GM23338 (cell line): ENCODE measurements at regions not wholly inside any gene's neighbourhood (a gene's known extent, or its start where the extent isn't known, plus 50 kb on each side); places are given as distances from the start of the nearest gene placed in this dataset.

Experiments used
- ATAC-seq: fragments of 200-7000 bp; cut with Tn5 transposase; 3 replicates; pipeline ENCODE4 v1.9.1; 2020
- DNase-seq: peaks from one replicate; pipeline ENCODE4 v3.0.0-alpha.2; 2015; ENCODE audit warnings: low spot score
- H2AFZ ChIP-seq: fragments of 200-600 bp; sonication (generic); 2 replicates; pipeline ENCODE4 v1.8.0; 2016; ENCODE audit warnings: antibody characterized with exemption, mild to moderate bottlenecking, moderate library complexity
- H3F3A ChIP-seq: fragments of 200-600 bp; sonication (generic); replicated peaks from 2 replicates; pipeline ENCODE4 v1.8.0; 2017; ENCODE audit warnings: antibody characterized with exemption, mixed run types, low read depth
- H3K27ac ChIP-seq: fragments of 200-600 bp; sonication (generic); 2 replicates; pipeline ENCODE4 v1.6.1; 2016; ENCODE audit warnings: low read depth
- H3K27me3 ChIP-seq: fragments of 200-600 bp; sonication (generic); 2 replicates; pipeline ENCODE4 v1.8.0; 2016; ENCODE audit warnings: mild to moderate bottlenecking, mixed run types, moderate library complexity; ENCODE audit not compliant: insufficient read depth
- H3K36me3 ChIP-seq: fragments of 200-600 bp; sonication (generic); 2 replicates; pipeline ENCODE4 v1.8.0; 2016; ENCODE audit warnings: mild to moderate bottlenecking; ENCODE audit not compliant: insufficient read depth
- H3K4me1 ChIP-seq: fragments of 200-600 bp; sonication (generic); 2 replicates; pipeline ENCODE4 v1.8.0; 2016; ENCODE audit warnings: mild to moderate bottlenecking, moderate library complexity; ENCODE audit not compliant: insufficient read depth
- H3K4me2 ChIP-seq: fragments of 200-600 bp; sonication (generic); 2 replicates; pipeline ENCODE4 v1.7.1; 2017; ENCODE audit warnings: mixed run types
- H3K4me3 ChIP-seq: fragments of 200-600 bp; sonication (generic); 2 replicates; pipeline ENCODE4 v1.6.1; 2016; ENCODE audit warnings: mixed run types
- H3K79me2 ChIP-seq: fragments of 200-600 bp; sonication (generic); replicated peaks from 2 replicates; pipeline ENCODE4 v1.8.0; 2017; ENCODE audit warnings: mild to moderate bottlenecking; ENCODE audit not compliant: insufficient read depth
- H3K9me2 ChIP-seq: fragments of 200-600 bp; sonication (generic); 2 replicates; pipeline ENCODE4 v1.8.0; 2017; ENCODE audit not compliant: insufficient read depth
- H4K20me1 ChIP-seq: fragments of 200-600 bp; sonication (generic); replicated peaks from 2 replicates; pipeline ENCODE4 v1.8.0; 2017; ENCODE audit warnings: mild to moderate bottlenecking; ENCODE audit not compliant: insufficient read depth
- H3K27ac Mint-ChIP-seq: 2 replicates; pipeline ENCODE4 v1.8.0; 2020; ENCODE audit warnings: inconsistent platforms, mild to moderate bottlenecking, moderate library complexity, mixed read lengths
- H3K27me3 Mint-ChIP-seq: 3 replicates; pipeline ENCODE4 v1.8.0; 2022; ENCODE audit warnings: low read depth, mild to moderate bottlenecking, moderate library complexity, mixed read lengths, inconsistent platforms; ENCODE audit not compliant: insufficient read depth, poor library complexity
- H3K36me3 Mint-ChIP-seq: 3 replicates; pipeline ENCODE4 v1.8.0; 2021; ENCODE audit warnings: low read depth, mild to moderate bottlenecking, inconsistent platforms, moderate library complexity, mixed read lengths
- H3K4me1 Mint-ChIP-seq: 3 replicates; pipeline ENCODE4 v1.8.0; 2020; ENCODE audit warnings: mild to moderate bottlenecking, inconsistent platforms, mixed read lengths
- H3K4me3 Mint-ChIP-seq: 3 replicates; pipeline ENCODE4 v1.8.0; 2021; ENCODE audit warnings: moderate library complexity, mild to moderate bottlenecking, inconsistent platforms, mixed read lengths
- H3K9me3 Mint-ChIP-seq: 3 replicates; pipeline ENCODE4 v1.8.0; 2020; ENCODE audit warnings: moderate library complexity, mild to moderate bottlenecking, inconsistent platforms, mixed read lengths
- CREB1 ChIP-seq: fragments of 250-450 bp; sonication (Bioruptor Pico); IDR thresholded peaks from 2 replicates; pipeline ENCODE4 v1.5.0; 2020; ENCODE audit warnings: low read depth, mild to moderate bottlenecking, moderate library complexity
- CTCF ChIP-seq, 2 experiments: fragments of 200-600 bp in 1 of 2; sonication (generic) in 1 of 2; conservative IDR thresholded peaks; 2 replicates each; pipeline versions ENCODE4 v1.5.1 to v1.6.1; 2016 to 2017; ENCODE audit warnings: antibody characterized with exemption in 2 of 2, low read depth in 2 of 2, mild to moderate bottlenecking in 2 of 2, moderate library complexity in 1 of 2
- EZH2phosphoT487 ChIP-seq: fragments of 200-600 bp; sonication (generic); IDR thresholded peaks from one replicate; pipeline ENCODE4 v1.8.1; 2018; ENCODE audit warnings: antibody characterized with exemption; ENCODE audit not compliant: unreplicated experiment
- JUNB ChIP-seq: IDR thresholded peaks from one replicate; pipeline ENCODE4 v1.6.1; 2016; ENCODE audit warnings: antibody characterized with exemption; ENCODE audit not compliant: unreplicated experiment
- NANOG ChIP-seq: IDR thresholded peaks from 2 replicates; pipeline ENCODE4 v1.6.1; 2016; ENCODE audit warnings: antibody characterized with exemption, borderline replicate concordance
- POLR2AphosphoS5 ChIP-seq: IDR thresholded peaks from 2 replicates; pipeline ENCODE4 v1.6.1; 2016; ENCODE audit warnings: antibody characterized with exemption, low read depth
- REST ChIP-seq: IDR thresholded peaks from one replicate; pipeline ENCODE4 v1.6.1; 2018; ENCODE audit warnings: antibody characterized with exemption; ENCODE audit not compliant: unreplicated experiment
- STAT1 ChIP-seq: IDR thresholded peaks from one replicate; pipeline ENCODE4 v1.6.1; 2016; ENCODE audit warnings: antibody characterized with exemption; ENCODE audit not compliant: unreplicated experiment
- ZNF331 ChIP-seq: fragments of 250-450 bp; sonication (Bioruptor Pico); IDR thresholded peaks from 2 replicates; pipeline ENCODE4 v1.5.0; 2020; ENCODE audit warnings: low read depth, mild to moderate bottlenecking, moderate library complexity
- TF ChIP-seq, protein P1 (sequence below): IDR thresholded peaks from 2 replicates; pipeline ENCODE4 v1.6.1; 2016; ENCODE audit warnings: antibody characterized with exemption

DNA sequence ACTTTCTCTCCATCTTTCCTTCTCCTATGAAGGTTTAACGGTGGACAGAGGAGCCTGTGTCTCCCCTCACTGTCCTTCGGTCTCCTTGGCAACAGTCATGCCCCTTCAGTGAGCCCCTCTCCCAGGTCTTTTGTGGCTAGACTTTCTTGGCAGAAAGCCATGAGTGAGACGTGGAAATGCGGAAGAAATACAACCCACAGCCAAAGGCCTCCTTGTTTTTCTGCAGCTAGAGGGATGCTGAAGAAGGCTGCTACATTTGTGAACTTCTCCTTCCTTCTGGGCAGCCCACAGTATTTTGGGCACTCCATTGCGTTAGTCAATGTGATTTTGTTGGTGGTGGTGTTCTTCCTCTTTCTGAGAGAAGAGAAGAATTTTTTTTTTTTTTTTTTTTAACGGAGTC lies 333.7 kb upstream of the PODXL start:
- Histone ChIP-seq H3K27me3 (peaks cover 14% of the 10 kb centered on the region; the same call in 1 of the 2 replicates), H3K79me2 (no peaks in the 10 kb centered on the region), H3K4me1 (peaks cover 1% of the 10 kb centered on the region), H3K36me3 (peaks cover 4% of the 10 kb centered on the region; the same call in 1 of the 2 replicates), H3K4me2 (no peak overlapping the region), H3F3A (0 out of 2 replicates have a peak, but pooled peaks cover 1% of the 10 kb centered on the region), H4K20me1 (no peaks in the 10 kb centered on the region), H3K4me3 (no peak overlapping the region), H2AFZ (no peak overlapping the region; the same call in 1 of the 2 replicates), H3K9me2 (peaks cover 17% of the 10 kb centered on the region), H3K27ac (no peak overlapping the region)
- no peak overlapping the region for H3K4me3 Mint-ChIP-seq
- TF ChIP-seq REST (no peak), JUNB (no peak), STAT1 (no peak), POLR2AphosphoS5 (no peak), ZNF331 (CRISPR knock-in tag) (no peak), CREB1 (CRISPR knock-in tag) (no peak), EZH2phosphoT487 (no peak), NANOG (no peak)
- TF ChIP-seq, protein P1, sequence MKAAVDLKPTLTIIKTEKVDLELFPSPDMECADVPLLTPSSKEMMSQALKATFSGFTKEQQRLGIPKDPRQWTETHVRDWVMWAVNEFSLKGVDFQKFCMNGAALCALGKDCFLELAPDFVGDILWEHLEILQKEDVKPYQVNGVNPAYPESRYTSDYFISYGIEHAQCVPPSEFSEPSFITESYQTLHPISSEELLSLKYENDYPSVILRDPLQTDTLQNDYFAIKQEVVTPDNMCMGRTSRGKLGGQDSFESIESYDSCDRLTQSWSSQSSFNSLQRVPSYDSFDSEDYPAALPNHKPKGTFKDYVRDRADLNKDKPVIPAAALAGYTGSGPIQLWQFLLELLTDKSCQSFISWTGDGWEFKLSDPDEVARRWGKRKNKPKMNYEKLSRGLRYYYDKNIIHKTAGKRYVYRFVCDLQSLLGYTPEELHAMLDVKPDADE = no peak
- H3K4me1 Mint-ChIP-seq = peaks cover 7% of the 10 kb centered on the region
- H3K9me3 Mint-ChIP-seq = peaks cover 8% of the 10 kb centered on the region; the same call in 2 of the 3 replicates
- DNase-seq (no peak), ATAC-seq (no peak)
- peaks cover 4% of the 10 kb centered on the region; the same call in 1 of the 3 replicates for H3K36me3 Mint-ChIP-seq
- no peak overlapping the region for H3K27ac Mint-ChIP-seq
- peaks cover 11% of the 10 kb centered on the region for H3K27me3 Mint-ChIP-seq

GRCh38 chr7:131889572-131890150 lies 333.2 kb upstream of the PODXL start:
- H3K36me3 ChIP-seq = peaks cover 4% of the 10 kb centered on the region; the same call in 1 of the 2 replicates
- H3K4me3 ChIP-seq = no peak overlapping the region
- no peak overlapping the region for H3K27ac ChIP-seq
- Mint-ChIP-seq H3K27ac (no peak overlapping the region), H3K4me3 (no peak overlapping the region), H3K9me3 (peaks cover 9% of the 10 kb centered on the region; the same call in 2 of the 3 replicates), H3K4me1 (peaks cover 2% of the 10 kb centered on the region; the same call in 2 of the 3 replicates), H3K36me3 (peaks cover 4% of the 10 kb centered on the region; the same call in 1 of the 3 replicates), H3K27me3 (peaks cover 8% of the 10 kb centered on the region)
- no peaks in the 10 kb centered on the region for H3K79me2 ChIP-seq
- peaks cover 9% of the 10 kb centered on the region; the same call in 1 of the 2 replicates for H3K27me3 ChIP-seq
- no peaks in the 10 kb centered on the region for H3K4me1 ChIP-seq
- H3F3A ChIP-seq = no peaks in the 10 kb centered on the region
- no peaks in the 10 kb centered on the region for H4K20me1 ChIP-seq
- H2AFZ ChIP-seq = no peak overlapping the region; the same call in 1 of the 2 replicates
- H3K4me2 ChIP-seq = no peak overlapping the region
- no peak for DNase-seq
- ATAC-seq = no peak
- H3K9me2 ChIP-seq = peaks cover 12% of the 10 kb centered on the region
- TF ChIP-seq REST = no peak
- no peak for TF ChIP-seq NANOG
- TF ChIP-seq CTCF (conservative IDR thresholded peaks at IDR 0.05; ENCODE audit: low read depth in 2 of 2) = no peak
- TF ChIP-seq, protein P1 = no peak
